ENCODE measurements at regions not wholly inside any gene's neighbourhood (a gene's known extent, or its start where the extent isn't known, plus 50 kb on each side); places are given as distances from the start of the nearest gene placed in this dataset.
"Not testable (repeated sequence)": the region's sequence is repeated elsewhere in the genome, so short reads cannot be mapped to it uniquely, and the experiment has no call there.

- H3K4me1 Mint-ChIP-seq (ENCODE audit: low read depth); DNase-seq (ENCODE audit: low spot score); H3K4me3 Mint-ChIP-seq; H3K27me3 Mint-ChIP-seq (ENCODE audit: insufficient read depth); intact Hi-C loops (cut with micrococcal nuclease); H3K36me3 Mint-ChIP-seq (ENCODE audit: low read depth); H3K9me3 Mint-ChIP-seq; H3K27ac Mint-ChIP-seq: not testable (repeated sequence)
These were observed 242.0 kb upstream of the PLGLB2 start for GRCh38 chr2:87505909-87506308.

DNA sequence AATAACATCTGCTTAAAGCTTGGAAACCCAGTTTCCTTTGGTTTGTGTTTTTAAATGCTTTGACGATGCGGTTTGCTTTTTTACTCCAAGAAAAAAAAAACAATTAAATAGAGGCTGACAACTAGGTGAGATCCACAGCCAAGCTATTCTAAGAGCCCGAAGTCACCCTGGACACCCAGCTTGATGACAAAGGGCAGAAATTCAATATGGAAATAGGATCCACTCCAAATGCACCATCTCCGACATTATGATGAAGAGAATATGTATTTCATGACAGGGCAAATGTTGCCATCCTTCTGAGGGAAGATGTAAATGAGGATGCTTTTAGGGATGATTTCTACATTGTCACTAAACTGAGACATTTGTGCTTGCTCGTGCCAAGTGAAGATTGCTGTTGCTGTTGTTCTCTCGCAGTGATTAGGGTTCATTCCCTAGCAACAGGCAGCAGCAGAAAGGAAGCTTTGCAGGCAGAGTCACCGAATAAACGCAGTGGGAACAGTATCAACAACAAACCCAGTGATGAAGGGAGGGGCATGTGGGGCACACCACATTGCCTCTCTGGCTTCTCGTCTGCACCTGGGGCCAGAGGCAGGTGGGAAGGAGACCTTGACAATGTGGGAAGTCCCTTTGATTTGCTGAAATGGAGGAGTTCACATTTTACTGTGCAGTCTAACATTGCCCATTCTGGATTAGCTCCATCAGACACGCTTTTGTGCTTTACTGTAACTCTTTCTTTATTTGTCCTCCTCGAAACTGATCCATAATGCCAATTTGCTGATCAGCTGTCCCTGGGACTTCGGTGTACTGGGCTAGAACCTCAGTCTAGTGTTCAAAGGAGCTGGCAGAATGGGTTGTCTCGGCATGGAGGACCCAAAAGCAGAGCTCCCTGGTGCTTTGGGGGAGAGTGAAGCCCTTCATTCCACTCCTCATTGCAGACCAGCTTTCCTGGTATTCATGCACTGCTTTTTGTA is 240.2 kb upstream of the PLGLB2 start:
- H3K4me1 Mint-ChIP-seq (ENCODE audit: low read depth); H3K36me3 Mint-ChIP-seq (ENCODE audit: low read depth); H3K9me3 Mint-ChIP-seq; H3K4me3 Mint-ChIP-seq; DNase-seq (ENCODE audit: low spot score); intact Hi-C loops (cut with micrococcal nuclease); H3K27me3 Mint-ChIP-seq (ENCODE audit: insufficient read depth): not testable (repeated sequence)
- H3K27ac Mint-ChIP-seq = peak overlapping the region; percentile 96

DNA sequence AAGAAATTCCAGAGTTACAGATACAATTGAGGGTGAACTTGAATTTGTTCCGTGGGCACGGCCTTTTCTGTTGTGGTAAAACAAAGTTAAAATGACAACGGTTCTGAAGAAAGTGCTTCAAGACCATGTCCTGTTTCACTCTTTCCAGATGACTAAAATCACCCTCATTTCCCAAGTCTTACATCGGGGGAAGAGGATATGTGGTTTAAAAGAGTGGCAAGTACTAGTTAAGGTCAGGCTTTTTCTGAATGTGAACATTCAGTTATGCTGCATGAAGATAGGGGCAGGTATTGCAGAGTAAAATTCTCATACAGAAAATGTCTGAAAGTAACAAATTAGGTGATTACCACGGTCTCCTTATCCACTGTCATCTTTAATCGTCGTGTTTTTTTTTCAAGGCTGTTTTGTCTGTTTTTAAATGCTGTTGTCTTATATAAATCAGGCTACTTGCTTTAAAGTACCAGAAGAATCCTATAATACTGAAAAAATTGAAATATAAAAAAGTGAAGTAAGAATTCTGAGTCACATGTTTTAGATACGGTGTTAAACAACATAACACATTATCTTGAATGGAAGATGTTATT is 236.6 kb upstream of the PLGLB2 start:
- H3K27me3 Mint-ChIP-seq (ENCODE audit: insufficient read depth); H3K9me3 Mint-ChIP-seq; DNase-seq (ENCODE audit: low spot score); H3K4me3 Mint-ChIP-seq; H3K36me3 Mint-ChIP-seq (ENCODE audit: low read depth); intact Hi-C loops (cut with micrococcal nuclease): not testable (repeated sequence)
- peaks cover 14% of the 10 kb centered on the region for H3K4me1 Mint-ChIP-seq (ENCODE audit: low read depth)
- H3K27ac Mint-ChIP-seq = peak overlapping the region; percentile 89

DNA sequence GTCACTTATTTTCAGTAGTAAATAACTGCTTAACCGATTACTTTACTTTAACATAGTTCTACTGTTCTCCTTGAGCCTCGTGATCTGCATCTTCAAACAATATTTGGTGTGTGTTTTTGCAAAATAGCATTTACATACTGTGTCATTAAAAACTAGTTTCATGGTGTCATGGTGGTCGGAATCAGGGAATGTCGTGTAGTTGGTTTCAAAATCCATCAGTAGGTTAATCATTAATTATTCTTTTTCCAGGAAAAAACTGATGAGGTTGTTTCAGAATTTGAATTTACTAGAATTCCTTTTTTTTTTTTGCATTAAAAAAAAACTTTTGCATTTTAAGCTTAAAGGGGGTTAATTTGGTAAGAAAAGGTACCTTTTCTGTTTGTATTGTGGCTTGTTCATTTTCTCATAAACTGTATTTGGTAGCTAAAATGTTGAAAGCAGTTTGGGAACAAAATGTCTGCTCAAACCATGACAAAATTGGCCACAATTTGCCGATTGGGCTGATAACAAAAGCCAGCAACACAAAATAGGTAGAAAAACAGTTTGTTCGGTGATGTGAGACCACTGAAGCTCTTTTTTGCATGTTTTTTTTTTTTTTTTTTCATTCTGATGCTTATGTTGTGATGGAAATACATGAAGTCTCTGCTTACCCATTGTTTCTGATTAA is 234.9 kb upstream of the PLGLB2 start:
- H3K27ac Mint-ChIP-seq = peak overlapping the region; percentile 77
- H3K4me3 Mint-ChIP-seq; H3K27me3 Mint-ChIP-seq (ENCODE audit: insufficient read depth); DNase-seq (ENCODE audit: low spot score); intact Hi-C loops (cut with micrococcal nuclease); H3K9me3 Mint-ChIP-seq; H3K36me3 Mint-ChIP-seq (ENCODE audit: low read depth): not testable (repeated sequence)
- H3K4me1 Mint-ChIP-seq (ENCODE audit: low read depth) = peaks cover 15% of the 10 kb centered on the region

DNA sequence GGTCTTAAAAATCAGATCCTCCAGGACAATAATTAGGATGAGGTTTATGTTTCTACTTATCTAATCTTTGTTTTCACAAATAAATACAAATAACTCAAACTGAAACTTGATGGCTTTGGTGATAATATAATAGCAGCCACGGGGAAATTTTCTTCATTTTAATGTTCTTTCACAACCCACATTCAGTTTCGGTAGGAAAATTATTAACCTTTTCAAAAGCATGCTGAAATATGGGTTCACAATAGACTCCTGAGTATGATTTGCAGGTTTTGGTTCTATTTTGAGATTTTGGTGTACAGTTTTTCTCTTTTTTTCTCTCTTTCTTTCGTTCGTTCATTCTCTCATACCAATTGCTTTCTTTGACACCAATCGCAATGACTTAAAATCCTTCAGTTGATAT is 233.9 kb upstream of the PLGLB2 start:
- intact Hi-C loops (cut with micrococcal nuclease); H3K27ac Mint-ChIP-seq; H3K4me3 Mint-ChIP-seq; H3K36me3 Mint-ChIP-seq (ENCODE audit: low read depth); DNase-seq (ENCODE audit: low spot score); H3K27me3 Mint-ChIP-seq (ENCODE audit: insufficient read depth); H3K9me3 Mint-ChIP-seq: not testable (repeated sequence)
- peaks cover 14% of the 10 kb centered on the region for H3K4me1 Mint-ChIP-seq (ENCODE audit: low read depth)

DNA sequence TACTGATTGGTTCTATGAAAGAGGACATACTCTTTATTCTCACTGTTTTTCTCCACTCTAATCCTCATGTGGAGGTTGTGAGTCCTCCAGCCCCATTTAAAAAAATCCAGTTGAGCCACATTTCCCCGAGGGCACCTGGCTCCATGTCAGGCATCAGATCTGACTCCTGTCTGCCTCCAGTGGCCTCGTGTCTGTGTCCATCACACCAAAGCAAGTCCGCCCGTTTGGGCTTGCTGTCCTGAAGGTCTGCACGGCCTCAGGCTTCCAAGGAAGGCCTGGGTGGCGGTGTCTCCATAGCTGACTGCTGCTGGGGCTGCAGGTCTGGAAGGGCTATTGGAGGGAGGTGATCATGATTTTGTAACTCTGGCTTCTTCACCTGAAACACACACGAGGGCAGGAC is 233.4 kb upstream of the PLGLB2 start:
- H3K9me3 Mint-ChIP-seq; DNase-seq (ENCODE audit: low spot score); H3K4me3 Mint-ChIP-seq; H3K27me3 Mint-ChIP-seq (ENCODE audit: insufficient read depth); intact Hi-C loops (cut with micrococcal nuclease); H3K36me3 Mint-ChIP-seq (ENCODE audit: low read depth); H3K27ac Mint-ChIP-seq: not testable (repeated sequence)
- peaks cover 14% of the 10 kb centered on the region for H3K4me1 Mint-ChIP-seq (ENCODE audit: low read depth)

GRCh38 chr2:87515226-87515625 is 232.7 kb upstream of the PLGLB2 start:
- intact Hi-C loops (cut with micrococcal nuclease); DNase-seq (ENCODE audit: low spot score); H3K36me3 Mint-ChIP-seq (ENCODE audit: low read depth); H3K27me3 Mint-ChIP-seq (ENCODE audit: insufficient read depth); H3K9me3 Mint-ChIP-seq: not testable (repeated sequence)
- Mint-ChIP-seq H3K4me1 (ENCODE audit: low read depth) (peaks cover 14% of the 10 kb centered on the region), H3K27ac (peak overlapping the region; percentile 96), H3K4me3 (peak overlapping the region; percentile 80)

DNA sequence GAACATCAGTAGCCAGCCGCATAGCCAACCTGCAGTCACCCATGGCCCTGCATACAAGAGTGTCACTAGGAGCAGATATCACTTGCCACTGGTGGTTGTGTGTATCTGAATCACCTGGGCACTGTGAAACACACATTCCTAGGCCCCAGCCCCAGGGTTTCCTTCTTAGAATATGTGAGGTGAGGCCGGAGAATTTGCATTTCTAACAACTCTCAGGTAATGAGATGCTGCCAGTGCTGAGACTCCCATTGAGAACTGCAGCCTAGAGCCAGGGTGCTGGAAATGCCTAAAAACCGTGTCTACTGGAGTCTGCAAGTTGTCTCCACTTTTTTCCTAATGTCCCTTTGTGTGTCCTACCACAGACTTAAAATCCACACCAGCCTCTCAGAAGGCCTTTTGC is 232.0 kb upstream of the PLGLB2 start:
- peaks cover 14% of the 10 kb centered on the region for H3K4me1 Mint-ChIP-seq (ENCODE audit: low read depth)
- H3K4me3 Mint-ChIP-seq; intact Hi-C loops (cut with micrococcal nuclease); H3K27ac Mint-ChIP-seq; H3K9me3 Mint-ChIP-seq; DNase-seq (ENCODE audit: low spot score); H3K27me3 Mint-ChIP-seq (ENCODE audit: insufficient read depth); H3K36me3 Mint-ChIP-seq (ENCODE audit: low read depth): not testable (repeated sequence)

- Mint-ChIP-seq H3K27ac (peak overlapping the region; percentile 74), H3K36me3 (ENCODE audit: low read depth) (peaks cover 12% of the 10 kb centered on the region), H3K4me1 (ENCODE audit: low read depth) (peaks cover 20% of the 10 kb centered on the region)
- DNase-seq (ENCODE audit: low spot score); H3K9me3 Mint-ChIP-seq; H3K27me3 Mint-ChIP-seq (ENCODE audit: insufficient read depth); intact Hi-C loops (cut with micrococcal nuclease); H3K4me3 Mint-ChIP-seq: not testable (repeated sequence)
These were observed 231.4 kb upstream of the PLGLB2 start for GRCh38 chr2:87516369-87516967.

GRCh38 chr2:87517438-87517837 is 230.4 kb upstream of the PLGLB2 start:
- intact Hi-C loops (cut with micrococcal nuclease); DNase-seq (ENCODE audit: low spot score); H3K27me3 Mint-ChIP-seq (ENCODE audit: insufficient read depth); H3K9me3 Mint-ChIP-seq; H3K4me3 Mint-ChIP-seq: not testable (repeated sequence)
- Mint-ChIP-seq H3K27ac (peak overlapping the region; percentile 68), H3K4me1 (ENCODE audit: low read depth) (peaks cover 22% of the 10 kb centered on the region), H3K36me3 (ENCODE audit: low read depth) (peaks cover 21% of the 10 kb centered on the region)

GRCh38 chr2:87518066-87518465 is 229.8 kb upstream of the PLGLB2 start:
- H3K36me3 Mint-ChIP-seq (ENCODE audit: low read depth) = peaks cover 24% of the 10 kb centered on the region
- H3K4me1 Mint-ChIP-seq (ENCODE audit: low read depth) = peaks cover 22% of the 10 kb centered on the region
- peak overlapping the region; percentile 84 for H3K27ac Mint-ChIP-seq
- H3K27me3 Mint-ChIP-seq (ENCODE audit: insufficient read depth); intact Hi-C loops (cut with micrococcal nuclease); H3K9me3 Mint-ChIP-seq; DNase-seq (ENCODE audit: low spot score); H3K4me3 Mint-ChIP-seq: not testable (repeated sequence)

DNA sequence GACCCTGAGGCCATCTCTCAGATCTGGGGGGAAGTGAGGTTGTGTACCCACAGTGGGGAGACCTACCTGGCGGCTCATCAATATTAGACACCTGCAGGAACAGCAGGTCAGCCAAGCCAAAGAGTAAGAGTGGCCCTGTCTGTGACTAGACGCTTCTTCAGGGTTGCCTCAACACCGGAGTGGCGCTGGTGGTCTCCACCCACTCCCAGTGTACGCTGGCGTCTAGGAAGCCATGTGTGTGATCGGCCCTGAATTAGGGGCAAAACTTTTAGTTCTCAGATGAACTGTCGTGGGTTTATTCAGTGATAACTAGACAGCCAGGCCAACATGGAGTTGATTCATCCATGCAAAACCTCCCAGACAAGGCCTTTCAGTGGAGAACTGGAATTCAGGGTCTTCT is 229.3 kb upstream of the PLGLB2 start:
- Mint-ChIP-seq H3K27ac (peak overlapping the region; percentile 84), H3K36me3 (ENCODE audit: low read depth) (peaks cover 26% of the 10 kb centered on the region)

More for the DNA sequence above, 229.3 kb upstream of the PLGLB2 start:
- intact Hi-C loops (cut with micrococcal nuclease); H3K4me3 Mint-ChIP-seq; DNase-seq (ENCODE audit: low spot score); H3K9me3 Mint-ChIP-seq; H3K27me3 Mint-ChIP-seq (ENCODE audit: insufficient read depth): not testable (repeated sequence)
- H3K4me1 Mint-ChIP-seq (ENCODE audit: low read depth) = peaks cover 22% of the 10 kb centered on the region

Measured in activated T-helper 1 cell treated with anti-CD3 and anti-CD28 coated beads, Interleukin-12 subunit alpha, Interleukin-12 subunit beta, Interleukin-2, Interleukin-4 antibody, amounts not matched to agents 30 ng/mL and 10 ng/mL and 1 ng/mL, durations not matched to agents 14 hours and 24 hours and 36 hours (primary cell).